ENCODE measurements at regions not wholly inside any gene's neighbourhood (a gene's known extent, or its start where the extent isn't known, plus 50 kb on each side); places are given as distances from the start of the nearest gene placed in this dataset.

- POLR2A ChIA-PET: no interaction called here
- no peak overlapping the region for H3K4me3 ChIP-seq (replicated peaks in 1 of 2; ENCODE audit: low read depth in 1 of 2, low read length in 2 of 2)
- no peaks in the 10 kb centered on the region for H4K20me1 ChIP-seq (ENCODE audit: insufficient read depth)
- H3K4me2 ChIP-seq (ENCODE audit: low read length): no peak overlapping the region
- H3K9me2 ChIP-seq (ENCODE audit: insufficient read depth): no peaks in the 10 kb centered on the region
- TF ChIP-seq ELF1 (IDR thresholded peaks at IDR 0.05; ENCODE audit: borderline replicate concordance, low read depth): no peak
- no peak for TF ChIP-seq ZBTB33 (IDR thresholded peaks at IDR 0.05; ENCODE audit: extremely low read depth, insufficient replicate concordance, low read length)
- no TSS peak for BruUV-seq (replicated peaks)
- no peak overlapping the region for H3K9ac ChIP-seq (ENCODE audit: low read length)
- no peak for DNase-seq (ENCODE audit: low read depth, low spot score)
- H3K9me3 ChIP-seq (ENCODE audit: control insufficient read depth in 1 of 2, insufficient read depth in 1 of 2, low read depth in 1 of 2, low read length in 2 of 2): no peaks in the 10 kb centered on the region
- no peaks in the 10 kb centered on the region for H3K36me3 ChIP-seq (ENCODE audit: control insufficient read depth in 1 of 2, insufficient read depth in 2 of 2, low read length in 2 of 2)
- CTCF ChIA-PET: no interaction called here
- no peak for ATAC-seq
- RAD21 ChIA-PET (ENCODE audit: low non-redundant PET in 1 of 2, low total read pairs in 2 of 2, uncharacterized antibody in 2 of 2, unreplicated experiment in 2 of 2): no interaction called here
- no peaks in the 10 kb centered on the region for H3K79me2 ChIP-seq (ENCODE audit: insufficient read depth, low read length)
- intact Hi-C loops (cut with micrococcal nuclease): no loop called here
- H3K27ac ChIP-seq (ENCODE audit: low read depth, low read length): no peak overlapping the region
- no peaks in the 10 kb centered on the region for H3K27me3 ChIP-seq (ENCODE audit: insufficient read depth, low read length)
- H2AFZ ChIP-seq (ENCODE audit: low read depth, low read length, poor library complexity, severe bottlenecking): no peak overlapping the region
- peaks cover 0 to 11% of the 10 kb centered on the region in 2 experiments; a peak in 1 of 4 replicates for H3K4me1 ChIP-seq (ENCODE audit: control insufficient read depth in 1 of 2, insufficient read depth in 2 of 2, low read length in 2 of 2)
Measured at GRCh38 chr5:107215611-107216010, 455.1 kb downstream of the EFNA5 start.

GRCh38 chr5:107213025-107213424 lies 457.7 kb downstream of the EFNA5 start:
- DNase-seq (ENCODE audit: low read depth, low spot score) (no peak), ATAC-seq (no peak)
- Histone ChIP-seq H3K79me2 (ENCODE audit: insufficient read depth, low read length) (no peaks in the 10 kb centered on the region), H3K27me3 (ENCODE audit: insufficient read depth, low read length) (no peaks in the 10 kb centered on the region), H3K36me3 (ENCODE audit: control insufficient read depth in 1 of 2, insufficient read depth in 2 of 2, low read length in 2 of 2) (no peaks in the 10 kb centered on the region), H3K27ac (ENCODE audit: low read depth, low read length) (no peak overlapping the region), H3K9me2 (ENCODE audit: insufficient read depth) (no peaks in the 10 kb centered on the region), H3K9me3 (ENCODE audit: control insufficient read depth in 1 of 2, insufficient read depth in 1 of 2, low read depth in 1 of 2, low read length in 2 of 2) (no peaks in the 10 kb centered on the region), H3K4me3 (replicated peaks in 1 of 2; ENCODE audit: low read depth in 1 of 2, low read length in 2 of 2) (no peak overlapping the region), H3K9ac (ENCODE audit: low read length) (no peak overlapping the region), H3K4me1 (ENCODE audit: control insufficient read depth in 1 of 2, insufficient read depth in 2 of 2, low read length in 2 of 2) (peaks cover 0 to 9% of the 10 kb centered on the region in 2 experiments; a peak in 1 of 4 replicates), H4K20me1 (ENCODE audit: insufficient read depth) (no peaks in the 10 kb centered on the region), H3K4me2 (ENCODE audit: low read length) (no peak overlapping the region), H2AFZ (ENCODE audit: low read depth, low read length, poor library complexity, severe bottlenecking) (no peak overlapping the region)
- ChIA-PET CTCF (no interaction called here), POLR2A (no interaction called here), RAD21 (ENCODE audit: low non-redundant PET in 1 of 2, low total read pairs in 2 of 2, uncharacterized antibody in 2 of 2, unreplicated experiment in 2 of 2) (no interaction called here)
- BruUV-seq (replicated peaks): no TSS peak
- intact Hi-C loops (cut with micrococcal nuclease): no loop called here
- TF ChIP-seq ZNF274 (IDR thresholded peaks at IDR 0.05; ENCODE audit: low read depth, low read length) (no peak), SRF (IDR thresholded peaks at IDR 0.05; ENCODE audit: low read depth) (no peak), EGR1 (IDR thresholded peaks at IDR 0.05; ENCODE audit: low read depth) (no peak), SIN3A (IDR thresholded peaks at IDR 0.05; ENCODE audit: low read depth) (no peak), EZH2phosphoT487 (IDR thresholded peaks at IDR 0.05; ENCODE audit: borderline replicate concordance) (no peak), SP1 (IDR thresholded peaks at IDR 0.05; ENCODE audit: low read depth) (no peak), CEBPB (IDR thresholded peaks at IDR 0.05; ENCODE audit: low read depth) (no peak), TCF7L2 (IDR thresholded peaks at IDR 0.05; ENCODE audit: borderline replicate concordance, extremely low read depth, insufficient read depth, insufficient read length) (no peak), FOSL1 (IDR thresholded peaks at IDR 0.05; ENCODE audit: low read depth) (no peak), MAX (IDR thresholded peaks at IDR 0.05) (no peak), ZFX (IDR thresholded peaks at IDR 0.05) (no peak)

Data from HCT116 (cell line).